Trophoblast cell (in vitro differentiated cells and primary cell): ENCODE measurements at regions not wholly inside any gene's neighbourhood (a gene's known extent, or its start where the extent isn't known, plus 50 kb on each side); places are given as distances from the start of the nearest gene placed in this dataset.

Experiments used
- DNase-seq, 2 donors: peaks; one replicate each; pipeline ENCODE4 v3.0.0-alpha.2; 2016
- H2AFZ ChIP-seq: 2 replicates; pipeline ENCODE4 v1.6.1; 2013; ENCODE audit warnings: low read length, moderate library complexity, mild to moderate bottlenecking; ENCODE audit not compliant: insufficient read depth, poor library complexity
- H2AK5ac ChIP-seq: 2 replicates; pipeline ENCODE4 v1.6.1; 2013; ENCODE audit warnings: mild to moderate bottlenecking, low read length
- H2BK120ac ChIP-seq: 2 replicates; pipeline ENCODE4 v1.6.1; 2013; ENCODE audit warnings: low read length, mild to moderate bottlenecking, moderate library complexity; ENCODE audit not compliant: insufficient read depth, poor library complexity
- H2BK12ac ChIP-seq: 2 replicates; pipeline ENCODE4 v1.6.1; 2013; ENCODE audit warnings: mild to moderate bottlenecking, low read length, moderate library complexity
- H2BK5ac ChIP-seq: 2 replicates; pipeline ENCODE4 v1.6.1; 2013; ENCODE audit warnings: low read length, low read depth, moderate library complexity, mild to moderate bottlenecking; ENCODE audit not compliant: poor library complexity
- H3K14ac ChIP-seq: 2 replicates; pipeline ENCODE4 v1.6.1; 2013; ENCODE audit warnings: mild to moderate bottlenecking, low read length
- H3K18ac ChIP-seq: 2 replicates; pipeline ENCODE4 v1.6.1; 2013; ENCODE audit warnings: mild to moderate bottlenecking, low read length
- H3K23ac ChIP-seq: 2 replicates; pipeline ENCODE4 v1.6.1; 2013; ENCODE audit warnings: low read length
- H3K27ac ChIP-seq: 2 replicates; pipeline ENCODE4 v1.5.1; 2013; ENCODE audit warnings: low read depth, mild to moderate bottlenecking, inconsistent platforms, low read length, moderate library complexity
- H3K27me3 ChIP-seq: 2 replicates; pipeline ENCODE4 v1.6.1; 2013; ENCODE audit warnings: inconsistent platforms, mild to moderate bottlenecking, low read length, moderate library complexity; ENCODE audit not compliant: insufficient read depth
- H3K36me3 ChIP-seq, 2 experiments: 1 replicate in 1 of 2; 2 replicates in 1 of 2; pipeline ENCODE4 v1.6.1; 2013; ENCODE audit warnings: low read length in 2 of 2, mild to moderate bottlenecking in 2 of 2, moderate library complexity in 1 of 2; ENCODE audit not compliant: insufficient read depth in 2 of 2, control insufficient read depth in 1 of 2
- H3K4ac ChIP-seq: 2 replicates; pipeline ENCODE4 v1.6.1; 2013; ENCODE audit warnings: low read depth, mild to moderate bottlenecking, low read length, moderate library complexity
- H3K4me1 ChIP-seq, 2 experiments: 1 replicate in 1 of 2; 2 replicates in 1 of 2; pipeline ENCODE4 v1.6.1; 2013; ENCODE audit warnings: low read length in 2 of 2, mild to moderate bottlenecking in 2 of 2, moderate library complexity in 1 of 2; ENCODE audit not compliant: insufficient read depth in 2 of 2, control insufficient read depth in 1 of 2
- H3K4me2 ChIP-seq: 2 replicates; pipeline ENCODE4 v1.6.1; 2013; ENCODE audit warnings: inconsistent platforms, mild to moderate bottlenecking, low read length, moderate library complexity
- H3K4me3 ChIP-seq: 2 replicates; pipeline ENCODE4 v1.5.1; 2013; ENCODE audit warnings: mild to moderate bottlenecking, low read depth, low read length, inconsistent platforms
- H3K79me1 ChIP-seq: one replicate; pipeline ENCODE4 v1.6.1; 2013; ENCODE audit warnings: low read length
- H3K79me2 ChIP-seq: 2 replicates; pipeline ENCODE4 v1.6.1; 2013; ENCODE audit warnings: low read length, mild to moderate bottlenecking; ENCODE audit not compliant: control insufficient read depth, insufficient read depth, poor library complexity
- H3K9ac ChIP-seq: 2 replicates; pipeline ENCODE4 v1.6.1; 2013; ENCODE audit warnings: mild to moderate bottlenecking, low read length
- H3K9me3 ChIP-seq: 2 replicates; pipeline ENCODE4 v1.6.1; 2013; ENCODE audit warnings: low read depth, mild to moderate bottlenecking, control low read depth, inconsistent platforms, low read length; ENCODE audit not compliant: insufficient read depth
- H4K12ac ChIP-seq: 2 replicates; pipeline ENCODE4 v1.6.1; 2013; ENCODE audit warnings: low read depth, mild to moderate bottlenecking, low read length, moderate library complexity
- H4K8ac ChIP-seq: 2 replicates; pipeline ENCODE4 v1.6.1; 2013; ENCODE audit warnings: low read depth, mild to moderate bottlenecking, low read length, moderate library complexity
- H4K91ac ChIP-seq: one replicate; pipeline ENCODE4 v1.6.1; 2013; ENCODE audit warnings: low read depth, mild to moderate bottlenecking, low read length, moderate library complexity
- WGBS: extraction: QIAGEN DNeasy Blood & Tissue Kit; methylation state at CpG from one replicate; pipeline ENCODE4 v1.1.7; 2013; ENCODE audit warnings: missing lambda C conversion rate; ENCODE audit not compliant: insufficient read length, insufficient coverage; ENCODE audit errors: extremely low coverage; 5-methylcytosine and 5-hydroxymethylcytosine counted together

DNA sequence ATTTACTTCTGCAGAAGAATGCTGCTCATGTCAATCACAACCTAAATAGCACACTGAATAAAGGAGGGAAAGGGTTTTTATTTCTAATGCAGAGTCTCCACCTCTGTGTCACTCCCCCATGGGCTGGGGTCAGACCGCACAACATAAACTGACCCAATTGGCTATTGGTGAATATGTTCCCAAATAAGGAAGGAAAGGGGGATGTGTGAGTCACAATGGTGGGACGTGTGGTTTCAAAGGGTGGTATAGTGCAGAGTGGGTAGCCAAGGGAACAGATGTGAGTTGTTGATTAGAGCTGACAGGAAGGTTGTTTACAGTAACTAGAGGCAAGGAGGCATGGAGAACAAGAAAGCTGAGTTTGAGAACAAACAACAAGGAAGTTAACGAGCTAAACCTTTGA, 491.8 kb downstream of the ZPLD1 start:
- Histone ChIP-seq H3K4me2 (no peak overlapping the region), H2BK120ac (no peak overlapping the region), H2BK12ac (no peak overlapping the region), H2AK5ac (no peak overlapping the region), H3K9ac (no peak overlapping the region), H2AFZ (no peak overlapping the region), H4K8ac (no peak overlapping the region), H3K14ac (no peak overlapping the region), H3K4ac (no peak overlapping the region), H3K4me1 (no peaks in the 10 kb centered on the region), H2BK5ac (no peak overlapping the region), H3K79me2 (no peaks in the 10 kb centered on the region), H3K79me1 (no peaks in the 10 kb centered on the region), H3K9me3 (peaks cover 2% of the 10 kb centered on the region), H3K23ac (no peak overlapping the region), H3K4me3 (no peak overlapping the region), H3K27ac (no peak overlapping the region), H3K36me3 (peaks cover 0 to 2% of the 10 kb centered on the region in 2 experiments), H3K18ac (no peak overlapping the region), H4K91ac (no peak overlapping the region), H4K12ac (no peak overlapping the region), H3K27me3 (no peaks in the 10 kb centered on the region)
- no peak for DNase-seq
- WGBS: no CpG with 5 or more reads among the region's 3 CpGs

DNA sequence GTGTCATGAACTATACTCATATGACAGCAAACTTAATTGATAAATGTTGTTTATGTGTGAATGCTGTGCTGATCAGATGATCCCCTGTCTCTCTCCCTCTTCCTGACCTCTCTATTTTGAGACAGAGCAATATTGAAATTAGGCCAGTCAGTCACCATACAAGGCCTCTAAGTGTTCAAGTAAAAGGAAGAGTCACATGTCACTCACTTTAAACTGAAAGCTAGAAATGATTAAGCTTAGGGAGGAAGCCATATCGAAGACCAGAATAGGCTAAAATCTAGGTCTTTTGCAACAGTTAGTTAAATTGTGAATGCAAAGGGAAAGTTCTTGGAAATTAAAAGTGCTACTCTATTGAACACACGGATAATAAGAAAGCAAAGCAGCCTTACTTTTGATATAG, 498.6 kb downstream of the ZPLD1 start:
- H3K9me3 ChIP-seq: no peaks in the 10 kb centered on the region
- no peak overlapping the region for H2AFZ ChIP-seq
- no peak overlapping the region for H3K4me2 ChIP-seq
- H4K91ac ChIP-seq: no peak overlapping the region
- H3K27me3 ChIP-seq: no peaks in the 10 kb centered on the region
- no peak overlapping the region for H2BK12ac ChIP-seq
- no peak overlapping the region for H4K8ac ChIP-seq
- no peaks in the 10 kb centered on the region for H3K79me1 ChIP-seq
- H3K18ac ChIP-seq: no peak overlapping the region
- no peaks in the 10 kb centered on the region for H3K4me1 ChIP-seq
- H3K79me2 ChIP-seq: no peaks in the 10 kb centered on the region
- H3K14ac ChIP-seq: no peak overlapping the region
- no peak overlapping the region for H2BK120ac ChIP-seq
- H3K36me3 ChIP-seq: no peaks in the 10 kb centered on the region
- no peak overlapping the region for H3K27ac ChIP-seq
- no peak overlapping the region for H3K4ac ChIP-seq
- no peak overlapping the region for H3K4me3 ChIP-seq
- H3K23ac ChIP-seq: no peak overlapping the region
- no peak overlapping the region for H2AK5ac ChIP-seq
- WGBS: no CpG with 5 or more reads among the region's 2 CpGs
- no peak overlapping the region for H4K12ac ChIP-seq
- no peak overlapping the region for H3K9ac ChIP-seq
- no peak overlapping the region for H2BK5ac ChIP-seq
- no peak for DNase-seq

DNA sequence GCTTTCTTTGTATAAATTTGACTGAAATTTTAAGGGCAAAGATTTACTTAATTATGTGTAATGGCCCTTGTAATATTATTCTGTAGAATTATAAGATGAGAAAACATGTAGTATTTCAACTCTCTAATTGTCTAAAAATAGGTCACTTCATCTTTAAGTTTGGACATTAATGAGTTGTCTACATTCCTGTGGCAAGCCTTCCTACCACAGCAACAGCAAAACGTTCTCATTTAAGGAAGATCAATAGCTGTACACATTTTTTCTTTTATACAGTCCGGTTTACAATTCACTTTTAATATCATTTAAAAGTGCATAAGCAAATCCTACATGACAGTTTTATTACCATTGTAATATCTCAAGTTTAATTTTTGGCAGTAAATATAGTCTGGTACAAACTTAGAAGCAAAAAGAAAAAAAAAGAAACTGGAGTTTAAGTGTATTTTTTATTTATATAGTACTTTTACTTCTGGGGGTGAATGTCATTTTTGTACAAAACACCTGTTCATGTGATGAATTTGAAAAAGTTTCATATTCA, 501.8 kb downstream of the ZPLD1 start:
- no peaks in the 10 kb centered on the region for H3K4me1 ChIP-seq
- H3K4me2 ChIP-seq: no peak overlapping the region
- DNase-seq: no peak
- no peak overlapping the region for H3K4me3 ChIP-seq
- no peak overlapping the region for H3K27ac ChIP-seq
- H3K4ac ChIP-seq: no peak overlapping the region
- no peaks in the 10 kb centered on the region for H3K36me3 ChIP-seq
- no peak overlapping the region for H2BK120ac ChIP-seq
- no peak overlapping the region for H4K8ac ChIP-seq
- H3K79me2 ChIP-seq: no peaks in the 10 kb centered on the region
- no peak overlapping the region for H3K18ac ChIP-seq
- no peaks in the 10 kb centered on the region for H3K27me3 ChIP-seq
- H2BK12ac ChIP-seq: no peak overlapping the region
- no peaks in the 10 kb centered on the region for H3K79me1 ChIP-seq
- H3K23ac ChIP-seq: no peak overlapping the region
- no peak overlapping the region for H4K91ac ChIP-seq
- H3K9ac ChIP-seq: no peak overlapping the region
- no peak overlapping the region for H2AK5ac ChIP-seq
- H3K14ac ChIP-seq: no peak overlapping the region
- H3K9me3 ChIP-seq: no peaks in the 10 kb centered on the region
- no CpG with 5 or more reads among the region's 2 CpGs for WGBS
- no peak overlapping the region for H4K12ac ChIP-seq
- H2BK5ac ChIP-seq: no peak overlapping the region
- H2AFZ ChIP-seq: no peak overlapping the region

DNA sequence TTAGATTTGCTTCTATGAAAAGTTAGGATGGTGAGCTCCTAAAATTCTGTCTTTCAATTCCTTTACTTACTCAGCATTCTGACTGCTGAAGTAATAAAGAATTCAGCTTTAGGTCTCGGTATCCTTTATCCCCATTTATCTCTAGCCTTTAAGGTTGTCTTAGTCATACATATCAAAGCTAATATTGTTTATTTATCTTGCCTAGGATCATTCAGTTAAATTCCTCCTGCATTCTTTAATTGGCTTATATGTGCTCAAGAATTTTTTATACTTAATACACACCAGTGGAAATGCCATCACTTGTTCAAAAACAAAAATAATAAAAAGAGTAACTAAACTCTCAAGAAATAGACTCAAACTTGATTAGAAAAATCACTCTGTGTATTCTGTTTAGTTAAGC, 507.0 kb downstream of the ZPLD1 start:
- no peak overlapping the region for H4K8ac ChIP-seq
- no peak overlapping the region for H3K23ac ChIP-seq
- DNase-seq: no peak
- H2BK120ac ChIP-seq: no peak overlapping the region
- no peaks in the 10 kb centered on the region for H3K79me2 ChIP-seq
- no peak overlapping the region for H3K27ac ChIP-seq
- no peaks in the 10 kb centered on the region for H3K4me1 ChIP-seq
- H3K9ac ChIP-seq: no peak overlapping the region
- no peaks in the 10 kb centered on the region for H3K27me3 ChIP-seq
- H4K91ac ChIP-seq: no peak overlapping the region
- no peak overlapping the region for H3K18ac ChIP-seq
- H3K14ac ChIP-seq: no peak overlapping the region
- H2AFZ ChIP-seq: no peak overlapping the region
- H2BK5ac ChIP-seq: no peak overlapping the region
- H3K79me1 ChIP-seq: no peaks in the 10 kb centered on the region
- H3K4ac ChIP-seq: no peak overlapping the region
- H2AK5ac ChIP-seq: no peak overlapping the region
- WGBS: no CpG with 5 or more reads among the region's 1 CpG
- H3K36me3 ChIP-seq: no peaks in the 10 kb centered on the region
- no peak overlapping the region for H3K4me3 ChIP-seq
- no peak overlapping the region for H3K4me2 ChIP-seq
- no peak overlapping the region for H4K12ac ChIP-seq
- no peak overlapping the region for H2BK12ac ChIP-seq
- H3K9me3 ChIP-seq: no peaks in the 10 kb centered on the region
